K562 (cell line): ENCODE measurements at regions not wholly inside any gene's neighbourhood (a gene's known extent, or its start where the extent isn't known, plus 50 kb on each side); places are given as distances from the start of the nearest gene placed in this dataset.
A peak's percentile ranks its signal among the peaks of the same experiment; 100 is the strongest.

Experiments used
- ATAC-seq: fragments of 200-7000 bp; cut with Tn5 transposase; 3 replicates; pipeline ENCODE4 v1.9.1; 2020; ENCODE audit warnings: moderate library complexity
- BruUV-seq: library from RNA; stranded (reverse); fragments of 400-500 nt; replicated peaks from 2 replicates; lab custom pipeline; 2021; lab: Mats Ljungman, UMichigan
- CTCF ChIA-PET: fragments of 300-600 bp; formaldehyde crosslinking; extraction: SDS; loops from one replicate; lab custom pipeline; 2021; ENCODE audit warnings: low intra/inter-chr PET ratio; lab: Yijun Ruan, JAX
- POLR2A ChIA-PET: fragments of 300-600, 350-650 bp; sonication (Branson Sonifier 250); formaldehyde crosslinking; extraction: SDS; loops from one replicate; lab custom pipeline; 2021; ENCODE audit warnings: antibody characterized with exemption, inconsistent platforms; lab: Yijun Ruan, JAX
- DNase-seq, 4 experiments: peaks; one replicate each; pipeline versions ENCODE4 v3.0.0 to v3.0.0-alpha.2; 2011 to 2018; ENCODE audit warnings: low spot score in 3 of 4, mixed read lengths in 3 of 4; ENCODE audit errors: extremely low read depth in 1 of 4
- FAIRE-seq: peaks from 2 replicates; lab custom pipeline; 2011; peaks lifted over from hg19 to GRCh38; lab: Jason Lieb, UNC
- H2AFZ ChIP-seq: 2 replicates; pipeline ENCODE4 v1.6.0; 2011; ENCODE audit warnings: low read depth, low read length, control low read depth, inconsistent platforms
- H3K27ac ChIP-seq: fragments of 200-600 bp; 3 replicates; pipeline ENCODE4 v1.8.0; 2011; ENCODE audit warnings: low read depth, mild to moderate bottlenecking, control low read depth, inconsistent platforms, low read length, moderate library complexity, mixed read lengths; ENCODE audit errors: extremely low read depth
- H3K27me3 ChIP-seq, 2 experiments: fragments of 300-600 bp in 1 of 2; 2 replicates in 1 of 2; 3 replicates in 1 of 2; pipeline versions ENCODE4 v1.6.0 to v1.8.0; 2011; ENCODE audit warnings: inconsistent platforms in 2 of 2, low read length in 2 of 2, mild to moderate bottlenecking in 1 of 2, mixed read lengths in 1 of 2, moderate library complexity in 1 of 2; ENCODE audit not compliant: control insufficient read depth in 2 of 2, insufficient read depth in 2 of 2
- H3K36me3 ChIP-seq: fragments of 300-600 bp; 3 replicates; pipeline ENCODE4 v1.8.0; 2011; ENCODE audit warnings: mild to moderate bottlenecking, low read length, inconsistent platforms; ENCODE audit not compliant: control insufficient read depth, insufficient read depth
- H3K4me1 ChIP-seq, 2 experiments: fragments of 200-600 bp in 1 of 2; replicated peaks in 1 of 2; 2 replicates in 1 of 2; 3 replicates in 1 of 2; pipeline versions ENCODE4 v1.5.1 to v1.8.0; 2011; ENCODE audit warnings: inconsistent platforms in 2 of 2, low read length in 2 of 2, mild to moderate bottlenecking in 1 of 2, mixed read lengths in 1 of 2, moderate library complexity in 1 of 2; ENCODE audit not compliant: control insufficient read depth in 2 of 2, insufficient read depth in 2 of 2
- H3K4me2 ChIP-seq: 2 replicates; pipeline ENCODE4 v1.6.1; 2011; ENCODE audit warnings: low read length, control low read depth, inconsistent platforms, mixed read lengths; ENCODE audit not compliant: insufficient read depth
- H3K4me3 ChIP-seq: fragments of 200-600 bp; sonication (generic), shearing (Covaris generic); 2 replicates; pipeline ENCODE4 v1.5.1; 2016; ENCODE audit warnings: control low read depth, inconsistent platforms
- H3K79me2 ChIP-seq: fragments of 200-600 bp; 3 replicates; pipeline ENCODE4 v1.8.0; 2011; ENCODE audit warnings: low read length, inconsistent platforms; ENCODE audit not compliant: control insufficient read depth, insufficient read depth
- H3K9ac ChIP-seq, 2 experiments: 2 replicates each; pipeline versions ENCODE4 v1.6.0 to v1.6.1; 2011; ENCODE audit warnings: low read depth in 2 of 2, low read length in 2 of 2, control low read depth in 1 of 2, inconsistent platforms in 1 of 2, mild to moderate bottlenecking in 1 of 2, mixed read lengths in 1 of 2; ENCODE audit not compliant: insufficient read depth in 1 of 2
- H3K9me1 ChIP-seq: one replicate; pipeline ENCODE4 v1.6.0; 2011; ENCODE audit warnings: inconsistent platforms, mild to moderate bottlenecking, low read length, moderate library complexity; ENCODE audit not compliant: control insufficient read depth, insufficient read depth
- H3K9me3 ChIP-seq: replicated peaks from 2 replicates; pipeline ENCODE4 v1.5.1; 2011; ENCODE audit warnings: low read depth, low read length, inconsistent platforms; ENCODE audit not compliant: control insufficient read depth, insufficient read depth
- H4K20me1 ChIP-seq: replicated peaks from 2 replicates; pipeline ENCODE4 v1.6.1; 2011; ENCODE audit warnings: low read length, inconsistent platforms, mixed read lengths; ENCODE audit not compliant: control insufficient read depth, insufficient read depth
- CEBPG ChIP-seq, 3 experiments: fragments of 200-800 bp in 1 of 3; sonication (Bioruptor generic) in 1 of 3; sonication (generic) in 1 of 3; formaldehyde crosslinking in 1 of 3; IDR thresholded peaks in 2 of 3; conservative IDR thresholded peaks in 1 of 3; 2 replicates each; pipeline versions ENCODE4 v1.6.1 to v1.8.0; 2016 to 2022; ENCODE audit warnings: missing compliant biosample characterization in 2 of 3, missing genetic modification characterization in 2 of 3, mild to moderate bottlenecking in 1 of 3, missing genetic modification reagents in 1 of 3
- E2F4 ChIP-seq: sonication (generic); formaldehyde crosslinking; IDR thresholded peaks from 2 replicates; pipeline ENCODE4 v1.8.0; 2022; ENCODE audit warnings: mild to moderate bottlenecking, low read depth, missing genetic modification reagents
- L3MBTL2 ChIP-seq: fragments of 450-650 bp; IDR thresholded peaks from 2 replicates; pipeline ENCODE4 v1.6.1; 2016; ENCODE audit warnings: mild to moderate bottlenecking, moderate library complexity
- MECOM ChIP-seq: fragments of 250-450 bp; sonication (Bioruptor Pico); IDR thresholded peaks from 2 replicates; pipeline ENCODE4 v1.8.0; 2022; ENCODE audit warnings: inconsistent platforms
- TRIM24 ChIP-seq, 2 experiments: fragments of 450-650 bp; IDR thresholded peaks; 2 replicates each; pipeline ENCODE4 v1.6.1; 2016
- ZBTB2 ChIP-seq: fragments of 450-650 bp; IDR thresholded peaks from 2 replicates; pipeline ENCODE4 v1.6.1; 2016; ENCODE audit warnings: antibody characterized with exemption
- WGBS: fragments of 100-300 bp; shearing (Covaris generic); methylation state at CpG from one replicate; pipeline ENCODE4 v1.1.6; 2016; ENCODE audit warnings: low coverage, mixed read lengths; ENCODE audit not compliant: insufficient coverage; ENCODE audit errors: missing lambda C conversion rate; 5-methylcytosine and 5-hydroxymethylcytosine counted together
- in situ Hi-C: fragments of 300-500 bp; cut with MboI; formaldehyde crosslinking; loops from 4 replicates; pipeline ENCODE4 v1.15.0; 2018; ENCODE audit warnings: inconsistent platforms, mixed read lengths
- intact Hi-C: fragments of 100-400 bp; cut with micrococcal nuclease; formaldehyde crosslinking; loops from 2 replicates; pipeline ENCODE4 v1.14.2; 2022

GRCh38 chr2:70012887-70013286 is 51.5 kb upstream of the ASPRV1 start:
- WGBS = 88% methylated on average over 1 of the region's 1 CpG
- CTCF ChIA-PET = no interaction called here

More at GRCh38 chr2:70012887-70013286, 51.5 kb upstream of the ASPRV1 start:
- 0 out of 2 replicates have a peak, but pooled peaks have one; percentile 46 for TF ChIP-seq MECOM (CRISPR knock-in tag)
- TF ChIP-seq E2F4 (CRISPR knock-in tag) = no peak
- TF ChIP-seq L3MBTL2 = peak; percentile 33; the same call in 1 of the 2 replicates
- no peak for TF ChIP-seq ZBTB2
- peak; percentile 20 to 24; a peak in 1 of 4 replicates for TF ChIP-seq TRIM24 (IDR thresholded peaks at IDR 0.05)
- no peak for TF ChIP-seq CEBPG (CRISPR knock-in tag; IDR thresholded peaks at IDR 0.05)
- peak in 1 of 2 experiments; percentile 69; a peak in 2 of 4 replicates for TF ChIP-seq CEBPG (tag; conservative IDR thresholded peaks at IDR 0.05 in 1 of 2, IDR thresholded peaks at IDR 0.05 in 1 of 2)
- Histone ChIP-seq H4K20me1 (no peaks in the 10 kb centered on the region), H3K4me2 (no peak overlapping the region), H3K9me1 (no peaks in the 10 kb centered on the region), H3K36me3 (no peaks in the 10 kb centered on the region), H2AFZ (no peak overlapping the region), H3K9me3 (no peaks in the 10 kb centered on the region), H3K79me2 (no peaks in the 10 kb centered on the region), H3K9ac (no peak overlapping the region), H3K27ac (no peak overlapping the region), H3K27me3 (no peaks in the 10 kb centered on the region), H3K4me3 (no peak overlapping the region), H3K4me1 (peaks cover 25 to 26% of the 10 kb centered on the region in 2 experiments)
- in situ Hi-C loops (no loop called here), intact Hi-C loops (no loop called here)
- FAIRE-seq = no peak
- DNase-seq = no peak
- no TSS peak for BruUV-seq
- ATAC-seq = no peak
- POLR2A ChIA-PET = no interaction called here
